Activated CD8-positive, alpha-beta T cell treated with anti-CD3 and anti-CD28 coated beads for 36 hours (primary cell): ENCODE measurements at regions not wholly inside any gene's neighbourhood (a gene's known extent, or its start where the extent isn't known, plus 50 kb on each side); places are given as distances from the start of the nearest gene placed in this dataset.

Experiments
- ATAC-seq: fragments of 200-7000 bp; cut with Tn5 transposase; one replicate; pipeline ENCODE4 v1.10.0; 2021; ENCODE audit warnings: mild to moderate bottlenecking, moderate library complexity
- CTCF ChIA-PET: fragments of 350-600 bp; sonication (Branson Sonifier 250); formaldehyde crosslinking; loops from one replicate; lab custom pipeline; 2021; ENCODE audit warnings: antibody characterized with exemption; lab: Charles Lee
- POLR2A ChIA-PET: fragments of 350-600 bp; sonication (Branson Sonifier 250); formaldehyde crosslinking; loops from one replicate; lab custom pipeline; 2021; ENCODE audit warnings: antibody characterized with exemption; lab: Charles Lee
- DNase-seq: peaks from one replicate; pipeline ENCODE4 v3.0.0-alpha.2; 2020
- H3K27ac Mint-ChIP-seq: one replicate; pipeline ENCODE4 v1.8.0; 2021; ENCODE audit warnings: mild to moderate bottlenecking, mixed read lengths
- H3K27me3 Mint-ChIP-seq: one replicate; pipeline ENCODE4 v1.8.0; 2021; ENCODE audit warnings: mixed read lengths
- H3K36me3 Mint-ChIP-seq: one replicate; pipeline ENCODE4 v1.8.0; 2021; ENCODE audit warnings: low read depth, mixed read lengths
- H3K4me1 Mint-ChIP-seq: one replicate; pipeline ENCODE4 v1.8.0; 2021; ENCODE audit warnings: low read depth, mixed read lengths
- H3K4me3 Mint-ChIP-seq: one replicate; pipeline ENCODE4 v1.8.0; 2021; ENCODE audit warnings: mild to moderate bottlenecking, moderate library complexity, mixed read lengths
- H3K9me3 Mint-ChIP-seq: one replicate; pipeline ENCODE4 v1.8.0; 2021; ENCODE audit warnings: mixed read lengths
- CTCF ChIP-seq: fragments of 200-600 bp; IDR thresholded peaks from one replicate; pipeline ENCODE4 v1.8.0; 2022; ENCODE audit warnings: antibody characterized with exemption, mild to moderate bottlenecking
- intact Hi-C: fragments of 100-400 bp; cut with micrococcal nuclease; formaldehyde crosslinking; loops from one replicate; pipeline ENCODE4 v1.10.0; 2022

- no peak overlapping the region for H3K4me3 Mint-ChIP-seq
Measured at GRCh38 chr11:134951305-134951700, 539.3 kb upstream of the B3GAT1 start.

GRCh38 chr11:134950692-134951304 lies 538.8 kb upstream of the B3GAT1 start:
- no peak overlapping the region for H3K4me3 Mint-ChIP-seq
- no peak for ATAC-seq
- H3K27me3 Mint-ChIP-seq, result peaks cover 7% of the 10 kb centered on the region
- intact Hi-C loops, result no loop called here
- no peak for DNase-seq
- no peaks in the 10 kb centered on the region for H3K9me3 Mint-ChIP-seq
- no peak overlapping the region for H3K27ac Mint-ChIP-seq
- no peaks in the 10 kb centered on the region for H3K36me3 Mint-ChIP-seq
- TF ChIP-seq CTCF, result no peak
- no peaks in the 10 kb centered on the region for H3K4me1 Mint-ChIP-seq
- ChIA-PET POLR2A (no interaction called here), CTCF (no interaction called here)

More at GRCh38 chr11:134951305-134951700, 539.3 kb upstream of the B3GAT1 start:
- ChIA-PET CTCF (no interaction called here), POLR2A (no interaction called here)
- peaks cover 7% of the 10 kb centered on the region for H3K27me3 Mint-ChIP-seq
- DNase-seq (no peak), ATAC-seq (no peak)
- H3K27ac Mint-ChIP-seq, result no peak overlapping the region
- H3K4me1 Mint-ChIP-seq, result no peaks in the 10 kb centered on the region
- no peak for TF ChIP-seq CTCF
- intact Hi-C loops, result no loop called here
- H3K9me3 Mint-ChIP-seq, result no peaks in the 10 kb centered on the region
- no peaks in the 10 kb centered on the region for H3K36me3 Mint-ChIP-seq

GRCh38 chr11:134949121-134950090 lies 537.4 kb upstream of the B3GAT1 start:
- H3K27ac Mint-ChIP-seq, result no peak overlapping the region
- no peak overlapping the region for H3K4me3 Mint-ChIP-seq
- H3K9me3 Mint-ChIP-seq, result no peaks in the 10 kb centered on the region
- ChIA-PET POLR2A (no interaction called here), CTCF (no interaction called here)
- peaks cover 7% of the 10 kb centered on the region for H3K27me3 Mint-ChIP-seq
- no peaks in the 10 kb centered on the region for H3K36me3 Mint-ChIP-seq
- ATAC-seq, result no peak
- TF ChIP-seq CTCF, result no peak
- no peak for DNase-seq
- intact Hi-C loops, result no loop called here
- H3K4me1 Mint-ChIP-seq, result no peaks in the 10 kb centered on the region

- POLR2A ChIA-PET, result no interaction called here
Measured at GRCh38 chr11:134947556-134947955, 535.5 kb upstream of the B3GAT1 start.

More at GRCh38 chr11:134947556-134947955, 535.5 kb upstream of the B3GAT1 start:
- CTCF ChIA-PET, result no interaction called here
- Mint-ChIP-seq H3K27ac (no peak overlapping the region), H3K4me3 (no peak overlapping the region), H3K27me3 (peaks cover 5% of the 10 kb centered on the region), H3K4me1 (no peaks in the 10 kb centered on the region), H3K9me3 (no peaks in the 10 kb centered on the region), H3K36me3 (no peaks in the 10 kb centered on the region)
- DNase-seq (no peak), ATAC-seq (no peak)
- intact Hi-C loops, result no loop called here
- no peak for TF ChIP-seq CTCF
